ENCODE measurements at regions not wholly inside any gene's neighbourhood (a gene's known extent, or its start where the extent isn't known, plus 50 kb on each side); places are given as distances from the start of the nearest gene placed in this dataset.

- no peak for TF ChIP-seq CTCF (IDR thresholded peaks at IDR 0.05)
- no peak for TF ChIP-seq POLR2A (IDR thresholded peaks at IDR 0.05)
- no peak for TF ChIP-seq POLR2AphosphoS5 (IDR thresholded peaks at IDR 0.05)
Observed at GRCh38 chr4:156321203-156321602, 367.5 kb upstream of the CTSO start.

Data from prostate gland (tissue), 2 donors.